Lower leg skin (tissue), 4 donors: ENCODE measurements at regions not wholly inside any gene's neighbourhood (a gene's known extent, or its start where the extent isn't known, plus 50 kb on each side); places are given as distances from the start of the nearest gene placed in this dataset.

Source experiments
- DNase-seq, 2 donors: peaks; one replicate each; pipeline ENCODE4 v3.0.0-alpha.2; 2019; ENCODE audit warnings: low spot score in 2 of 2
- H3K4me3 ChIP-seq: fragments of 200-600 bp; sonication (generic); 2 replicates; pipeline ENCODE4 v1.5.1; 2017; ENCODE audit warnings: mild to moderate bottlenecking, low read depth; ENCODE audit not compliant: poor library complexity, severe bottlenecking
- CTCF ChIP-seq, 3 donors: fragments of 450-650 bp; IDR thresholded peaks; one replicate each; pipeline ENCODE4 v1.5.1; 2016; ENCODE audit warnings: antibody characterized with exemption in 3 of 3, mild to moderate bottlenecking in 3 of 3, moderate library complexity in 2 of 3
- POLR2A ChIP-seq, 2 donors: fragments of 450-650 bp; IDR thresholded peaks; one replicate each; pipeline ENCODE4 v1.6.1; 2016 to 2017; ENCODE audit warnings: antibody characterized with exemption in 2 of 2, mild to moderate bottlenecking in 1 of 2, moderate library complexity in 1 of 2
- WGBS, 2 donors: methylation state at CpG; one replicate each; pipeline ENCODE4 v1.1.5; 2018; 5-methylcytosine and 5-hydroxymethylcytosine counted together
- intact Hi-C: fragments of 100-400 bp; cut with DNase I; formaldehyde crosslinking; loops from one replicate; pipeline ENCODE4 v1.15.0; 2023; ENCODE audit warnings: low total_unique reads

- WGBS, 2 donors: 43 to 58% methylated on average over 4 of the region's 4 CpGs
- no peak overlapping the region for H3K4me3 ChIP-seq
- intact Hi-C loops: no loop called here
- no peak for DNase-seq
- TF ChIP-seq CTCF (IDR thresholded peaks at IDR 0.05): no peak
- no peak for TF ChIP-seq POLR2A (IDR thresholded peaks at IDR 0.05)
Measured at GRCh38 chr20:56835829-56836550, 206.9 kb downstream of the TFAP2C start.

GRCh38 chr20:56839222-56839621 is 210.1 kb downstream of the TFAP2C start:
- TF ChIP-seq CTCF (IDR thresholded peaks at IDR 0.05) (no peak), POLR2A (IDR thresholded peaks at IDR 0.05) (no peak)
- WGBS, 2 donors: 88 to 96% methylated on average over 1 to 2 of the region's 2 CpGs

GRCh38 chr20:56839786-56840185 is 210.7 kb downstream of the TFAP2C start:
- 38 to 43% methylated on average over 5 of the region's 5 CpGs for WGBS, 2 donors

More at GRCh38 chr20:56839222-56839621, 210.1 kb downstream of the TFAP2C start:
- intact Hi-C loops: no loop called here
- DNase-seq: no peak
- no peak overlapping the region for H3K4me3 ChIP-seq

GRCh38 chr20:56840716-56841261 is 211.7 kb downstream of the TFAP2C start:
- no peak for TF ChIP-seq CTCF (IDR thresholded peaks at IDR 0.05)
- TF ChIP-seq POLR2A (IDR thresholded peaks at IDR 0.05): no peak
- DNase-seq: no peak
- 51 to 61% methylated on average over 3 of the region's 3 CpGs for WGBS, 2 donors

More at GRCh38 chr20:56839786-56840185, 210.7 kb downstream of the TFAP2C start:
- intact Hi-C loops: no loop called here
- H3K4me3 ChIP-seq: no peak overlapping the region
- no peak for DNase-seq
- TF ChIP-seq POLR2A (IDR thresholded peaks at IDR 0.05): no peak
- no peak for TF ChIP-seq CTCF (IDR thresholded peaks at IDR 0.05)

GRCh38 chr20:56841346-56841908 is 212.3 kb downstream of the TFAP2C start:
- TF ChIP-seq CTCF (IDR thresholded peaks at IDR 0.05) (no peak), POLR2A (IDR thresholded peaks at IDR 0.05) (no peak)
- DNase-seq: no peak
- intact Hi-C loops: no loop called here
- 55 to 58% methylated on average over 6 of the region's 6 CpGs for WGBS, 2 donors
- H3K4me3 ChIP-seq: no peak overlapping the region

More at GRCh38 chr20:56840716-56841261, 211.7 kb downstream of the TFAP2C start:
- H3K4me3 ChIP-seq: no peak overlapping the region
- intact Hi-C loops: no loop called here
